ENCODE measurements at regions not wholly inside any gene's neighbourhood (a gene's known extent, or its start where the extent isn't known, plus 50 kb on each side); places are given as distances from the start of the nearest gene placed in this dataset.
"Not testable (repeated sequence)": the region's sequence is repeated elsewhere in the genome, so short reads cannot be mapped to it uniquely, and the experiment has no call there.

- DNase-seq (ENCODE audit: low read depth): no peak
Observed at GRCh38 chr1:199522936-199523335, 504.6 kb upstream of the NR5A2 start.

DNA sequence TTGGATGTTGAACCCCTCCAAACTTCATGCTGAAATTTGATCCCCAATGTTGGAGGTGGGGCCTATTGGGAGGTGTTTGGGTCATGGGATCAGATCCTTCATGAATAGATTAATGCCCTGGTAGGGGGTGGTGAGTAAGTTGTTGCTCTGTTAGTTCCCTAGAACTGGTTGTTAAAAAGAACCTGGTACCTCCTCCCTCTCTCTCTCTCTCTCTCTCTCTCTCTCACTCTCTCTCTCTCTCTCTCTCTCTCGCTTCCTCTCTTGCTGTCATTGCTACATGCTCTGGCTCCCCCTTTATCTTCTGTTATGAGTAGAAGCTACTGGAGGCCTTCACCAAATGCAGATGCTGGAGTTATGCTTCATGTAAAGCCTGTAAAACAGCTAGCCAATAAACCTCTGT is 498.2 kb upstream of the NR5A2 start:
- no peak for DNase-seq (ENCODE audit: low read depth)

DNA sequence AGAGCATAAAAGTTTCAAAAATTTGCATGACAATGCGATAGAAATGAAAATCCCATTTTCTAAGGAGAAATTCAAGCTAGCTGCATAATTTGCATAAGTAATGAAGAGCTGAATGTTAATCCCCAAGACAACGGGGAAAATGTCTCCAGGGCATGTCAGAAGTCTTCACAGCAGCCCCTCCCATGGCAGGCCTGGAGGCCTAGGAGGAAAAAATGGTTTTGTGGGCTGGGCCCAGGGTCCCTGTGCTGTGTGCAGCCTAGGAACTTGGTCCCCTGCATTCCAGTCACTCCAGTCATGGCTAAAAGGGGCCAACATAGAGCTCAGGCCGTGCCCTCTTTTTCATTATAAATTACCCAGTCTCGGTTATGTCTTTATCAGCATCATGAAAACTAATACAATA is 494.1 kb upstream of the NR5A2 start:
- DNase-seq (ENCODE audit: low read depth): not testable (repeated sequence)

GRCh38 chr1:199545780-199546179 is 481.7 kb upstream of the NR5A2 start:
- no peak for DNase-seq (ENCODE audit: low read depth)

- no peak for DNase-seq (ENCODE audit: low read depth)
Observed at GRCh38 chr1:199546323-199546722, 481.2 kb upstream of the NR5A2 start.

DNA sequence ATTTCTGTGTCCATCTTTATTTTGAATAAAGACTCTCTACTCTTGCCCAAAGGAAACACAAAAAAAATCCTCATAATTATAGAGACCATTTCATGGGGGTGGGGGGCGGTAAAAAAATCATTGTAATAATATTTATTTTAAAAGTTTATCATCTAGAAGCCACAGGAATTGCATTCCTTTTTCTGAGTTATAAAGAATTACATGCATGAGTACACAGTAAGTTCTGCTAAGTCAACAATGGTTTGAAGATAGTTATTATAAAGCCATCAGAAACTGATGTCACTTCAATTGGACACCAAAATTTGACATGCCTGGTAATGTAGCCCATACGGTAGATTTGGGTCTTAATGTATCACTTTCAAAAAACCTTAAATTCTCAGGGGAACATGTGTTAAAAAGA is 478.1 kb upstream of the NR5A2 start:
- no peak for DNase-seq (ENCODE audit: low read depth)

DNA sequence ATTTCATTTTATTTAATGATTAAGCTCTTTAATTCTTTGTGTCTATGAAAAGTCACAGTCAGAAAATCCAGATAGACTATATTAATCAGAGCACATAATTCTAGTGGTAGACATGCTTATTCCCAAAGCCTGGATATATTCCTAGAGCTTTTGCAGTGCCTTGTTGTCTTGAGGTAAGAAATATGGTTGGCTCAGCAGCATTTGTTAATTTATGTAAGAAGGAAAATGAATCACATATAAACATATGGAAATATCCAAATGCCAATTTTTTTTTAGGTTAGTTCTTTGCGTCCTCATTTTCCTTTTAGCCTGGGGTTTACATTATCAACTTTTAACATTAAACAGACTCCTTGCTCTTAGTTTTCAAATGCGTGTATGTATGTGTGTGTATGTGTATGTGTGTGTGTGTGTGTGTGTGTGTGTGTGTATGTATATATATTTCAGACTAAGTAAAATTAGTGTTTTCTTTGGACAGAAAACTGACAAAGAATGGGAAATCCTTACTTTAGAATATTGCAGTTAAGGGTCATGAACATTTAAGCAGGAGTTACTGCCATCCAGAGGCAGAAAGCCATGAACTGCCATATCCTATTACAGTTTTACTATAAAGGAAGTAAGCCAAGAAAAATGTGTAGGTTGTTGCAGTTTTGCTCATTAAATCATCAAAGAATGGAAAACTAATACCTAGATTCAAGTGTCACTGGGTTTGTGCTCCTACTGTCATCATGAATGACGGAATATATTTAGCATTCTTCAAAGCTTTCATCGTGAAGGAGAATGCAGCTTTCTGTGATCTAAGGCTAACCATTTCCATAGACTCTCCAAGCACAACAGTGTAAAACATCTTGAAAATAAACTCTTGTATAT is 477.1 kb upstream of the NR5A2 start:
- DNase-seq (ENCODE audit: low read depth): no peak

DNA sequence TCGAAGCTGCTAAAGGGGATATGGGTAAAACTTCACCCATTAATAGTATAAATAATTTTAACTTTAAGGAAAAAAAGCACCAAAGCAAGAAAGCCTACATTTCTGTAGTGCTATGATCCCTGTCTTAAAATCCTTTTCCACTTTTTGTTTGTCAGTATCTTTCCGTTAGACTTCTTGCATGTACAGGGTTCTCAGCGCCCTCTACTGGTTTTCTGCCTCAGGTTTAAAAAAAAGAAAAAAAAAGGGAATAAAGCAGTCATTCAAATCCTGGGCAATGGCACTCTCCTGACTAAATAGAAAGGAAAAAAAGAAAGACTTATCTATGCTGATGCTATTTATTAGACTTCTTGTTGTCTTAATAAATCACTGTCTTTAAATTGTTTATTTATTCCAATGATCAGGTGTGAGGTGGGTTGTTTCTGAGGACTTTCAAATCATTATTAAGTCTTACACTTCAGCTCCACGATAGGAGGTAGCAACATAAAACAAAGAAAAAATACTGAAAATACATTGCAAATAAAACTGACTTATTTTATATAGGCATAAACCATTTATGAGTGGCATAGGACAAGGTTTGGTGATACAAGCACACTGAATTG is 475.4 kb upstream of the NR5A2 start:
- DNase-seq (ENCODE audit: low read depth): no peak

- DNase-seq (ENCODE audit: low read depth): no peak
Observed at GRCh38 chr1:199553104-199553503, 474.4 kb upstream of the NR5A2 start.

GRCh38 chr1:199561334-199561733 is 466.2 kb upstream of the NR5A2 start:
- DNase-seq (ENCODE audit: low read depth): no peak

GRCh38 chr1:199573047-199573446 is 454.5 kb upstream of the NR5A2 start:
- no peak for DNase-seq (ENCODE audit: low read depth)

DNA sequence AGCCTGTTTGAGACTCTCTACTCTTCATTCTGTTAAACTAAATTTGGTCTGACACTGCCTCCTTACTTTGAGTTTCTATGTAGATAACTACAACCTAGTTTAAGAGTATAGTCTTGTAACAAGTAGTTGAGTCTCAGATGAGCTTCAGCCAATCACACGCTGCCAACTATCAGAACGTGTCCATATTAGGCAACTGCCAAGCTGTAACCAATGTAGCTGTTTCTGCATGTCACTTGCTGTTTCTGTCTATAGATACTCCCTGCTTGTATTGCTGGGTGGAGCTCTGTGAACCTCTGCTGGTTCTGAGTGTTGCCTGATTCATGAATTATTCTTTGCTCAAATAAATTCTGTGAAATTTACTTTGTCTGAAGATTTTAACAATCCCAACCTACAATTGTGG is 452.6 kb upstream of the NR5A2 start:
- no peak for DNase-seq (ENCODE audit: low read depth)

DNA sequence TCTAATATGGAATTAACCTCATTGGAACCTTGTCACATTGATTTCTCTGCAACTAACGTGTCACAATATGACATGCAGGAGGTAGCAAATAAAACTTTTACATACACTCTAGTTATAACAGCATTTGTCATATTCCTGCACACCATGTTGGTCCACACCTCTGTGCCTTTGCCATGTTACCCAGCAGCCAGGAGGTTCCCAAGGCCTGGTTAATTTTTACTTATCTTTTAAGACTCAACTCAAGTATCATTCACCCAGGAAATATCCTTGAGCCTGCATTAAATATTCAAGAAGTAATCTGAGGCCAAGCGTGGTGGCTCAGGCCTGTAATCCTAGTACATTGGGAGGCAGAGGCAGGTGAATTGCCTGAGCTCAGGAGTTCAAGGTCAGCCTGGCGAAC is 447.2 kb upstream of the NR5A2 start:
- no peak for DNase-seq (ENCODE audit: low read depth)

GRCh38 chr1:199585392-199585791 is 442.1 kb upstream of the NR5A2 start:
- no peak for DNase-seq (ENCODE audit: low read depth)

DNA sequence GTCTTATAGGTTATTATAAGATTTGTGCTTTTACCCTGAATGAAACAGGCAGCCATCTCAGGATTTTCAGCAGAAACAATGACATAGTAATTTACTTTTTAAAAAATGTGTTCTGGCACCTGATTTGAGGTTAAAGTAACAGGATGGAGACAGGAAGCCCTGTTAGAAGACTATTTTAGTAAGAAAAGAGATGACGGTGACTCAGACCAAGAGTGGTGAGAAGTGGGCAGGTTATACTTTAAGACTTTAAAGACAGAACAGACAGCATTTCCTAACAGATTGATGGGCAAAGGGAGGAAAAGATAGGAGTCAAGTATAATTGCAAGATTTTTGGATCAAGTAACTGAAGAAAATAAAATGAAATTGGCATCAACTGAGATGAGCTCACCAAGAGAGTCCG is 436.8 kb upstream of the NR5A2 start:
- no peak for DNase-seq (ENCODE audit: low read depth)

DNA sequence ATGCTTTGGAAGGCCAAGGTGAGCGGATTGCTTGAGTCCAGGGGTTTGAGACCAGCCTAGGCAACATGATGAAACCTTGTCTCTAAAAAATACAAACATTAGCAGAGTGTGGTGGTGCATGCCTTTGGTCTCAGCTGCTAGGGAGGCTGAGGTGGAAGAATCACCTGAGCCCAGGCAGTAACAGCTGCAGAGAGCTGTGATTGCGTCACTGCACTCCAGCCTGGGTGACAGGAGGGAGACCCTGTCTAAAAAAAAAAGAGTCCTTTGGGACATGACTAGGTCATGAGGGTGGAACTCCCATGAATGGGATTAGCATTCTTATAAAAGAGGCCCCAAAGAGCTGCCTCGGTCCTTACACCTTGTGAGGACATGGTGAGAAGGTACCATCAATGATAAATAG is 436.0 kb upstream of the NR5A2 start:
- no peak for DNase-seq (ENCODE audit: low read depth)

DNA sequence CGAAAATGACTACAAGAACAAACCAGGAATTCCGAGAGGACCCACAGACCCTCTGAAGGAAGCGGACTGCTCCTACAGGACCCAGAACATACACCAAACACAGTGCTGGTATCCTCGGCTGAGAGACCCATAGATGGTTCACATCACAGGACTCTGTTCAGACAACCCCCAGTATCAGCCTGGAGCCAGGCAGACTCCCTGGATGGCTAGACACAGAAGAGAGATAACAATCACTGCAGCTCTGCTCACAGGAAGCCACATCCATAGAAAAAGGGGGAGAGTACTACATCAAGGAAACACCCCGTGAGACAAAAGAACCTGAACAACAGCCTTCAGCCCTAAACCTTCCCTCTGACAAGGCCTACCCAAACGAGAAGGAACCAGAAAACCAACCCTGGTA is 434.0 kb upstream of the NR5A2 start:
- DNase-seq (ENCODE audit: low read depth): no peak

DNA sequence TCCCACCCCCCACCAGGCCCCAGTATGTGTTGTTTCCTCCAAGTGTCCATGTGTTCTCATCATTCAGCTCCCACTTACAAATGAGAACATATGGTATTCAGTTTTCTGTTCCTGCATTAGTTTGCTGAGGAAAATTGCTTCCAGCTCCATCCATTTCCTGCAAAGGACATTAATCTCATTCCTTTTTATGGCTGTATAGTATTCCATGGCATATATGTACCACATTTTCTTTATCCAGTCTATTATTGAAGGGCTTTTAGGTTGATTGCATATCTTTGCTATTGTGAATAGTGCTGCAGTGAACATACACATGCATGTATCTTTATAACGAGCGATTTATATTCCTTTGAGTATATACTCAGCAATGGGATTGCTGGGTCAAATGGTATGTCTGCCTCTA is 431.1 kb upstream of the NR5A2 start:
- not testable (repeated sequence) for DNase-seq (ENCODE audit: low read depth)

GRCh38 chr1:199597152-199597551 is 430.4 kb upstream of the NR5A2 start:
- no peak for DNase-seq (ENCODE audit: low read depth)

GRCh38 chr1:199608414-199608813 is 419.1 kb upstream of the NR5A2 start:
- no peak for DNase-seq (ENCODE audit: low read depth)

DNA sequence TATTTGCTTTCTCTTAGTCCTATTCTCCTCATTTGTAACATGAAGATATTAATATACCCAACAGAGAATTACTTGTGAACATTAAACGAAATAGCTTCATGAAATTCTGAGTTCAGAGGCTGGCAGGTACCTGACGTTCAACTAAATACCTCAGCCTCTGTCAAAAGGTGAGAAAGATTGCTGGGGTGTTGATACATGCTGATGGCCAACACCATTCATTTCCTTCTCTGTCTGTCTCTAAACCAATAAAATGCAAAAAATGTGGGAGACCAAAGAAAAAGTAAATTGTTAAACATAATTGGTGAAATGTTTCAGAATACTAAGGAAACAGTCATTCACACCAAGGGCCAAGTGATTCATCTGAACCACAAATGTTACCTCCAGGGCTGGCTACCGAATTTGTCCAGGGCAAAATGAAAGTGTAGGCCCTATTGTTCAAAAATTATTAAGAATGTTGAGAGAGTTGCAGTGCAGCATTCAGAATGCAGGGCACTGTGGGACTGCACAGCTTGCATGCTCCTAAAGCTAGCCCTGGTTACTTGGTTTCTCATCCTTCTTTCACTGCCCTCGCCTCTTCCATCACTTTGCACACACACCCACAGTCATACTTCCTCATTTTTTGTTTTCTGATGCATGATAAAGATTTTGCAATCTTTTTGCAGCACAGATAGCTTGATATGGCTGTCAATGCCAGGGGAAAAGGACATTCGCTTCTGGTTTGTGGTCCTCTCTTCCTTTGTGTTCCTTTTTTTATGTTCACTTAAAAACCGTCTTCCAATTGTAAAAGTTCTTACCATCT is 414.3 kb upstream of the NR5A2 start:
- DNase-seq (ENCODE audit: low read depth): no peak

GRCh38 chr1:199616947-199617346 is 410.6 kb upstream of the NR5A2 start:
- DNase-seq (ENCODE audit: low read depth): no peak

DNA sequence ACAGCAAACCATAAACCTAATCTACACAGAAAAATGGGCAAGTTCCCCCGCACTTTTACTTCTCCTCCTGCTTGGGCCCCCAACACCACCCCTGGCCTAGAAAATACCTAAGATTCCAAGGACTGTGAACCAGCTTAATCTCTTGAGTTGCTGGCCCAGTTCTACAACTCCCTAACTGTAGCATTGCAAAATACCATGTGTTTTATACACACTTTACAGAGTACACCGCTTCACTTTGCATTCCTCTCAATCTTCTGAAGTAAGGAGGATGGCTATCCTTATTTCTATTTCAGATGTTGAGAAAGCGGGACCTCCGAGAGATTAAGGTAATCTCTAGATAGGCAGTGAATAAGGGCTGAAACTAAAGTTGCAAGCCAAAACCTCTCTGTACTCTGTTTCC is 408.3 kb upstream of the NR5A2 start:
- DNase-seq (ENCODE audit: low read depth): no peak
